Karpas-422 (cell line): ENCODE measurements at regions not wholly inside any gene's neighbourhood (a gene's known extent, or its start where the extent isn't known, plus 50 kb on each side); places are given as distances from the start of the nearest gene placed in this dataset.

Experiments
- DNase-seq: peaks from one replicate; pipeline ENCODE4 v3.0.0-alpha.2; 2015
- H2AFZ ChIP-seq: fragments of 200-600 bp; sonication (generic); 2 replicates; pipeline ENCODE4 v1.6.1; 2014; ENCODE audit warnings: antibody characterized with exemption, low read length, mixed read lengths
- H3K27ac ChIP-seq: fragments of 200-600 bp; sonication (generic); 2 replicates; pipeline ENCODE4 v1.5.1; 2014; ENCODE audit warnings: mild to moderate bottlenecking, low read length, moderate library complexity
- H3K27me3 ChIP-seq: fragments of 200-600 bp; sonication (generic); 2 replicates; pipeline ENCODE4 v1.6.1; 2014; ENCODE audit warnings: low read length, mixed read lengths
- H3K36me3 ChIP-seq: fragments of 200-600 bp; sonication (generic); 2 replicates; pipeline ENCODE4 v1.6.1; 2014; ENCODE audit warnings: low read length, mixed read lengths; ENCODE audit not compliant: insufficient read depth
- H3K4me1 ChIP-seq: fragments of 200-600 bp; sonication (generic); 2 replicates; pipeline ENCODE4 v1.6.1; 2014; ENCODE audit warnings: mild to moderate bottlenecking, low read length, mixed read lengths
- H3K4me2 ChIP-seq: fragments of 200-600 bp; sonication (generic); 2 replicates; pipeline ENCODE4 v1.6.1; 2014; ENCODE audit warnings: low read length, low read depth, mild to moderate bottlenecking; ENCODE audit not compliant: poor library complexity, severe bottlenecking
- H3K4me3 ChIP-seq: fragments of 200-600 bp; sonication (generic); 2 replicates; pipeline ENCODE4 v1.5.1; 2014; ENCODE audit warnings: mild to moderate bottlenecking, antibody characterized with exemption, low read length, mixed read lengths
- H3K79me2 ChIP-seq: fragments of 200-600 bp; sonication (generic); 2 replicates; pipeline ENCODE4 v1.6.1; 2014; ENCODE audit warnings: mild to moderate bottlenecking, low read length, mixed read lengths
- H3K9ac ChIP-seq: fragments of 200-600 bp; sonication (generic); 2 replicates; pipeline ENCODE4 v1.6.0; 2014; ENCODE audit warnings: low read length
- H3K9me2 ChIP-seq: fragments of 200-600 bp; sonication (generic), shearing (Covaris generic); replicated peaks from 2 replicates; pipeline ENCODE4 v1.6.0; 2014; ENCODE audit warnings: mild to moderate bottlenecking, low read length, moderate library complexity; ENCODE audit not compliant: insufficient read depth
- H3K9me3 ChIP-seq: fragments of 300-700, 200-600 bp; sonication (generic); 2 replicates; pipeline ENCODE4 v1.6.1; 2014; ENCODE audit warnings: low read length, mixed read lengths
- H4K20me1 ChIP-seq: fragments of 200-600 bp; sonication (generic); 2 replicates; pipeline ENCODE4 v1.6.1; 2014; ENCODE audit warnings: mild to moderate bottlenecking, antibody characterized with exemption, low read length, low read depth; ENCODE audit not compliant: insufficient read depth

DNA sequence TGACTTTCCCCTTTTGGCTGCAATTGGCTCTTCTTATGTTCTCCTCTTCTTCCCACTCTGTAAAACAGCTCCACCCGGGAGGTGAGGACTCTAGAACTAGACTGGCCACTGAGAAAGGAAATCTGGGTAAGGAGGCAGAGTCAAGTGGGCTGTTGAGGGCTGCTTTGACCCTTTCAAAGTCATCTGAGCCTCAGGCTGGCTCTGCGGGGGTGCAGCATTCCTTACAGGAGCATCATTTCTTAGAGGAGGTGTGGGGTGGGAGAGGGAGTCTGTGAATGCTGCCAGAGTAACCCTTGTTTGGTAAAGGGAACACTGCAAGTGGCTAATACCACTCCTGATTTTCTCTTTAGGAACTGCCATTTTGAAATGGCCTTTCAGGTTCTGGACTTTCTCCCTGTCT is 377.7 kb upstream of the SMARCA2 start:
- no peak for DNase-seq
- Histone ChIP-seq H2AFZ (no peak overlapping the region), H3K27me3 (no peaks in the 10 kb centered on the region), H3K9ac (no peak overlapping the region), H3K4me1 (no peaks in the 10 kb centered on the region), H3K9me3 (no peaks in the 10 kb centered on the region), H3K4me2 (no peak overlapping the region), H4K20me1 (no peaks in the 10 kb centered on the region), H3K36me3 (no peaks in the 10 kb centered on the region), H3K79me2 (no peaks in the 10 kb centered on the region), H3K9me2 (no peaks in the 10 kb centered on the region), H3K27ac (no peak overlapping the region), H3K4me3 (no peak overlapping the region)

- Histone ChIP-seq H3K27me3 (no peaks in the 10 kb centered on the region), H3K36me3 (no peaks in the 10 kb centered on the region), H3K4me1 (no peaks in the 10 kb centered on the region), H3K9me3 (no peaks in the 10 kb centered on the region), H3K79me2 (no peaks in the 10 kb centered on the region), H3K4me2 (no peak overlapping the region), H2AFZ (no peak overlapping the region), H3K9me2 (no peaks in the 10 kb centered on the region), H3K27ac (no peak overlapping the region), H4K20me1 (no peaks in the 10 kb centered on the region), H3K9ac (no peak overlapping the region), H3K4me3 (no peak overlapping the region)
- DNase-seq, result no peak
These were observed 376.0 kb upstream of the SMARCA2 start for GRCh38 chr9:1639166-1639565.

DNA sequence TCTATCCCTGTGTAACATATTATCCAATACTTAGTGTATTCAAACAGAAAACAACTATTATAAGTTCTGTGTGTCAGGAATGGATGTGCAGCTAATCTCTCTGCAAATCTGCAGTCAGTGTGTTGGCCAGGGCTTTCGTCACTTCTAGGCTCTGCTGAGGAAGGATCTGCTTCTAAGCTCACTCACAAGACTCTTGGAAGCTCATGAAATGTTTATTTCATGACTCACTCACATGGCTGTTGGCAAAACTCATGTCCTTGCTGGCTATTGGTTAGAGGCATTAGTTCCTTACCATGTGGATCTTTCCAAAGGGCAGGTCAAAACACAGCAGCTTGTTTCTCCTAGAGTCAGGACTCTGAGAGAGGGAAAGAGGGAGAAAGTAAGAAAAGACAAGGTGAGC is 367.4 kb upstream of the SMARCA2 start:
- Histone ChIP-seq H3K4me2 (no peak overlapping the region), H3K27ac (no peak overlapping the region), H4K20me1 (no peaks in the 10 kb centered on the region), H3K9me2 (no peaks in the 10 kb centered on the region), H3K4me1 (no peaks in the 10 kb centered on the region), H3K9me3 (no peaks in the 10 kb centered on the region), H2AFZ (no peak overlapping the region), H3K9ac (no peak overlapping the region), H3K27me3 (no peaks in the 10 kb centered on the region), H3K36me3 (no peaks in the 10 kb centered on the region), H3K79me2 (no peaks in the 10 kb centered on the region), H3K4me3 (no peak overlapping the region)
- no peak for DNase-seq

DNA sequence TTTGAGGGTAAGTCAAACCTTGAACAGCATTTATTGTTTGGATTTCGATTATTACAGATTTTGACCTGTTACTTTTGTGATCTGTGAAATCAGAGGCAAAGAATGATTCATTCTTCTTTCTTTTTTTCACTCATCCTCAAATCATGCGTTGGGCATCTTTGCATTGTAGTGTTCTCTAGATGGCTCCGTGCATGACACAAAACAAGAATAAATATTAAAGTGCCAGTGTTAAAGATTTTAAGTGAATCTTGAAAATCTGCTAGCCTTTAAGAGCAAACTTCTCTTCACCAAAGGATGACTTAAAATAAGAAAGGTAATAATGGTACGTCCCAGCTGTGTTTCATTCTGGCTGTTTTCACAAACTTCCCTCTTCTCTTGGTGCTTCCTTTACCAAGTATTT is 361.9 kb upstream of the SMARCA2 start:
- Histone ChIP-seq H2AFZ (no peak overlapping the region), H3K4me1 (no peaks in the 10 kb centered on the region), H4K20me1 (no peaks in the 10 kb centered on the region), H3K9me2 (no peaks in the 10 kb centered on the region), H3K4me3 (no peak overlapping the region), H3K9me3 (no peaks in the 10 kb centered on the region), H3K27ac (no peak overlapping the region), H3K79me2 (no peaks in the 10 kb centered on the region), H3K36me3 (no peaks in the 10 kb centered on the region), H3K9ac (no peak overlapping the region), H3K27me3 (no peaks in the 10 kb centered on the region), H3K4me2 (no peak overlapping the region)
- DNase-seq, result no peak

DNA sequence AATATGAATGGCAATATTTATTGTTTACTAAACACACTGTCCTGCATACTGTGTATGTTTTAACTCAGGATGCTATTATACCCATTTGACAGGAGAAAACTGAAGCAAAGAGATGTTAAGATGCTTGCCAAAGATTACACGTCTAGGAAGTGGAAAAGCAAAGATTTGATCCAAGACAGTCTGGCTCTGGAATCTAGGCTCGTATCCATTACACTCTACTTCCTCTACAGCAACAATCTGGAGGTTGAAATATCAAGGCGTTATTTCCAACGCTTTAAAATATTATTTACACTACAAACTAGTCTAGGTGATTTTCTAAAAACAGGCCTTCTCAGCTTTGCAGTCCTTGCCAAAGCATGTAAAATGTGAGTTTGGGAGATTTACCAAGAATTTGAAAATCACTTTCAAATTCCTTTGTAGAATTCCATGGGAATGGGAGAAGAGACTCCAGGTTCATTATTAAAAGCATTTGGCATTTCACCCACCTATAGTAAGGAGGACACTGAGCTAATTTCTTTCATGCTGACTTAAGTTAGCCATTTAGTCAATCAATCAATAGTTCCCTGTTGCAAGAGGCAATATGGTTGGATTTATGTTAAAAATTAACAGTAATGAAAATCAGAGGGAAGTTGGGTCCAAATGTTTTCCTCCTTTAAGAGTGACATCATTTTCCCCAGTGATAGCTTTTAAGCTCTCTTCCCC is 356.3 kb upstream of the SMARCA2 start:
- Histone ChIP-seq H3K4me1 (no peaks in the 10 kb centered on the region), H3K36me3 (no peaks in the 10 kb centered on the region), H3K9me2 (no peaks in the 10 kb centered on the region)

GRCh38 chr9:1659363-1659690 is 355.8 kb upstream of the SMARCA2 start:
- Histone ChIP-seq H3K4me1 (no peaks in the 10 kb centered on the region), H3K9ac (no peak overlapping the region), H3K36me3 (no peaks in the 10 kb centered on the region), H2AFZ (no peak overlapping the region), H4K20me1 (no peaks in the 10 kb centered on the region), H3K27ac (no peak overlapping the region), H3K4me2 (no peak overlapping the region), H3K9me3 (no peaks in the 10 kb centered on the region), H3K79me2 (no peaks in the 10 kb centered on the region), H3K4me3 (no peak overlapping the region), H3K27me3 (no peaks in the 10 kb centered on the region), H3K9me2 (no peaks in the 10 kb centered on the region)
- DNase-seq, result no peak

More for the DNA sequence above, 356.3 kb upstream of the SMARCA2 start:
- Histone ChIP-seq H3K4me3 (no peak overlapping the region), H3K9ac (no peak overlapping the region), H3K9me3 (no peaks in the 10 kb centered on the region), H3K79me2 (no peaks in the 10 kb centered on the region), H3K4me2 (no peak overlapping the region), H4K20me1 (no peaks in the 10 kb centered on the region), H3K27me3 (no peaks in the 10 kb centered on the region), H2AFZ (no peak overlapping the region), H3K27ac (no peak overlapping the region)
- no peak for DNase-seq

GRCh38 chr9:1668441-1668840 is 346.7 kb upstream of the SMARCA2 start:
- no peak overlapping the region for H2AFZ ChIP-seq
- no peak overlapping the region for H3K27ac ChIP-seq
- H3K79me2 ChIP-seq, result no peaks in the 10 kb centered on the region
- DNase-seq, result no peak
- H3K9me2 ChIP-seq, result no peaks in the 10 kb centered on the region
- H3K4me3 ChIP-seq, result no peak overlapping the region
- no peaks in the 10 kb centered on the region for H3K4me1 ChIP-seq
- no peaks in the 10 kb centered on the region for H3K9me3 ChIP-seq
- H4K20me1 ChIP-seq, result no peaks in the 10 kb centered on the region
- no peak overlapping the region for H3K4me2 ChIP-seq
- H3K36me3 ChIP-seq, result no peaks in the 10 kb centered on the region
- H3K27me3 ChIP-seq, result no peaks in the 10 kb centered on the region; the same call in 1 of the 2 replicates
- no peak overlapping the region for H3K9ac ChIP-seq

DNA sequence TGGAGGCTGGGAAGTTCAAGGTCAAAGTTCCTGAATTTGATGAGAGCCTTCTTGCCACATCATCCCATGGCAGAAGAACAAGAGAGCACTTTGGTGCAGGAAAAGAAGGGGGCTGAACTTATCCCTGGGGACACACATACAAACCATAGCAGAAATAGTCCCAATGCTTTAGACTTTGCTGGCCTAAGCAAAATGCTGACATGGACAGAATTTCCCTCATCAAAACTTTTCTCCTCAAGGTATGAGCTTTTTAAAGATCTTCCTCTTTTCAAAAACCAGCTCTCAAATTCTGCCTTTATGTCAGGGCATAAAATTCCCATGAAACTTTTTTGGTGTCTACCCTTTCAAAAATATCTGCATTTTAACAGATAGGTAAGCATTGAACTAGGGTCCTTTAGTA is 341.8 kb upstream of the SMARCA2 start:
- Histone ChIP-seq H3K4me2 (no peak overlapping the region), H3K27ac (no peak overlapping the region), H2AFZ (no peak overlapping the region), H3K4me3 (no peak overlapping the region), H3K27me3 (no peaks in the 10 kb centered on the region), H3K36me3 (no peaks in the 10 kb centered on the region), H4K20me1 (no peaks in the 10 kb centered on the region), H3K4me1 (no peaks in the 10 kb centered on the region), H3K9ac (no peak overlapping the region), H3K9me3 (no peaks in the 10 kb centered on the region), H3K9me2 (no peaks in the 10 kb centered on the region), H3K79me2 (no peaks in the 10 kb centered on the region)
- DNase-seq, result no peak

DNA sequence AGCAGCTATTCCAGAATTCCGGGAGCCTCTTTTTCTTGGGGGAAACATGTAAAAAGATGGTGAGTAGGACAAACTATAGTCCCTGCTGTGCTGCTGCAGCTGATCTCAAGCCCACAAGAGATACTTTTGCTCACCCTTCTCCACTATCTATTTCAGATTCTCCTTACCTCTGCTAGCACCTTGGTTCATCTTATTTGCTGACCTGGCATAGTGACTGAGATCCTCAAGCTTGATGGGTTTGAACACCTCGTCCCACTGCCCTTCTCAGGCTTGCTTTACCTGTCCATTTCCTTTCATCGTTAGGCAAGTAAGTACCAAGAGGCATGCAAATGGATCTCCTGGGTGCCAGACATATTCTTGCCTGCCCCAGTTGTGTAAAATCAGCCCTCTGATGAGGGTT is 338.4 kb upstream of the SMARCA2 start:
- H3K79me2 ChIP-seq, result no peaks in the 10 kb centered on the region
- no peak for DNase-seq
- H3K9me3 ChIP-seq, result no peaks in the 10 kb centered on the region
- H4K20me1 ChIP-seq, result no peaks in the 10 kb centered on the region
- no peaks in the 10 kb centered on the region for H3K9me2 ChIP-seq
- no peak overlapping the region for H3K9ac ChIP-seq
- no peak overlapping the region for H2AFZ ChIP-seq
- no peak overlapping the region for H3K4me3 ChIP-seq
- no peaks in the 10 kb centered on the region for H3K27me3 ChIP-seq
- H3K4me2 ChIP-seq, result no peak overlapping the region
- H3K4me1 ChIP-seq, result no peaks in the 10 kb centered on the region
- no peaks in the 10 kb centered on the region for H3K36me3 ChIP-seq
- no peak overlapping the region for H3K27ac ChIP-seq
